HCT116 (cell line): ENCODE measurements at regions not wholly inside any gene's neighbourhood (a gene's known extent, or its start where the extent isn't known, plus 50 kb on each side); places are given as distances from the start of the nearest gene placed in this dataset.

Experiments
- ATAC-seq: fragments of 200-7000 bp; cut with Tn5 transposase; 2 replicates; pipeline ENCODE4 v1.9.1; 2020; ENCODE audit warnings: mild to moderate bottlenecking, moderate library complexity
- BruUV-seq: library from RNA; stranded (reverse); fragments of 400-500 nt; replicated peaks from 2 replicates; lab custom pipeline; 2021; lab: Mats Ljungman, UMichigan
- CTCF ChIA-PET: fragments of 300-600 bp; sonication (Branson Sonifier 250); formaldehyde crosslinking; loops from one replicate; lab custom pipeline; 2021; ENCODE audit warnings: antibody characterized with exemption; lab: Charles Lee
- POLR2A ChIA-PET: fragments of 300-600, 350-600 bp; sonication (Branson Sonifier 250); formaldehyde crosslinking; loops from one replicate; lab custom pipeline; 2021; ENCODE audit warnings: antibody characterized with exemption; lab: Charles Lee
- RAD21 ChIA-PET, 2 experiments: fragments of 300-600 bp; sonication (Branson Sonifier 250); formaldehyde crosslinking; loops; one replicate each; lab custom pipeline; 2023; ENCODE audit warnings: low total read pairs in 2 of 2; ENCODE audit not compliant: uncharacterized antibody in 2 of 2, unreplicated experiment in 2 of 2, low non-redundant PET in 1 of 2; lab: Charles Lee
- DNase-seq: peaks from one replicate; pipeline ENCODE4 v3.0.0-alpha.2; 2010; ENCODE audit warnings: low read depth, low spot score
- H2AFZ ChIP-seq: fragments of 200-600 bp; shearing (Covaris generic), sonication (generic); 2 replicates; pipeline ENCODE4 v1.6.1; 2017; ENCODE audit warnings: low read depth, mixed run types, mixed read lengths, antibody characterized with exemption, low read length; ENCODE audit not compliant: poor library complexity, severe bottlenecking
- H3K27ac ChIP-seq: 2 replicates; pipeline ENCODE4 v1.5.1; 2012; ENCODE audit warnings: low read depth, low read length
- H3K27me3 ChIP-seq: fragments of 200-600 bp; sonication (generic); 2 replicates; pipeline ENCODE4 v1.6.1; 2016; ENCODE audit warnings: mixed run types, low read length, mixed read lengths; ENCODE audit not compliant: insufficient read depth
- H3K36me3 ChIP-seq, 2 experiments: fragments of 200-500 bp in 1 of 2; fragments of 200-600 bp in 1 of 2; sonication (Bioruptor generic) in 1 of 2; sonication (generic) in 1 of 2; 2 replicates each; pipeline versions ENCODE4 v1.5.1 to v1.6.1; 2014 to 2016; ENCODE audit warnings: low read length in 2 of 2, inconsistent platforms in 1 of 2, mixed read lengths in 1 of 2, mixed run types in 1 of 2; ENCODE audit not compliant: insufficient read depth in 2 of 2, control insufficient read depth in 1 of 2
- H3K4me1 ChIP-seq, 2 experiments: fragments of 200-600 bp in 1 of 2; sonication (generic) in 1 of 2; 2 replicates each; pipeline versions ENCODE4 v1.5.1 to v1.6.1; 2012 to 2017; ENCODE audit warnings: low read length in 2 of 2, inconsistent platforms in 1 of 2, mild to moderate bottlenecking in 1 of 2, mixed read lengths in 1 of 2, mixed run types in 1 of 2, moderate library complexity in 1 of 2; ENCODE audit not compliant: insufficient read depth in 2 of 2, control insufficient read depth in 1 of 2
- H3K4me2 ChIP-seq: fragments of 200-600 bp; sonication (generic); 2 replicates; pipeline ENCODE4 v1.6.1; 2017; ENCODE audit warnings: mixed run types, low read length, mixed read lengths
- H3K4me3 ChIP-seq, 2 experiments: fragments of 200-600 bp in 1 of 2; sonication (generic) in 1 of 2; replicated peaks in 1 of 2; 2 replicates each; pipeline ENCODE4 v1.5.1; 2011 to 2016; ENCODE audit warnings: low read length in 2 of 2, control low read depth in 1 of 2, low read depth in 1 of 2, mild to moderate bottlenecking in 1 of 2, mixed read lengths in 1 of 2, mixed run types in 1 of 2
- H3K79me2 ChIP-seq: fragments of 200-600 bp; sonication (generic); 2 replicates; pipeline ENCODE4 v1.6.1; 2017; ENCODE audit warnings: mild to moderate bottlenecking, mixed run types, low read length, moderate library complexity, mixed read lengths; ENCODE audit not compliant: insufficient read depth
- H3K9ac ChIP-seq: fragments of 200-600 bp; sonication (generic); 2 replicates; pipeline ENCODE4 v1.6.1; 2016; ENCODE audit warnings: low read length, mixed read lengths
- H3K9me2 ChIP-seq: fragments of 200-600 bp; sonication (generic), shearing (Covaris generic); 2 replicates; pipeline ENCODE4 v1.6.1; 2017; ENCODE audit warnings: mixed run types, mild to moderate bottlenecking, moderate library complexity; ENCODE audit not compliant: insufficient read depth
- H3K9me3 ChIP-seq, 2 experiments: fragments of 200-500 bp in 1 of 2; fragments of 200-600 bp in 1 of 2; sonication (Bioruptor generic) in 1 of 2; sonication (generic) in 1 of 2; 2 replicates each; pipeline ENCODE4 v1.6.1; 2014 to 2017; ENCODE audit warnings: low read length in 2 of 2, mixed read lengths in 2 of 2, inconsistent platforms in 1 of 2, low read depth in 1 of 2, mild to moderate bottlenecking in 1 of 2, mixed run types in 1 of 2, moderate library complexity in 1 of 2; ENCODE audit not compliant: control insufficient read depth in 1 of 2, insufficient read depth in 1 of 2
- H4K20me1 ChIP-seq: fragments of 200-600 bp; sonication (generic), shearing (Covaris generic); 2 replicates; pipeline ENCODE4 v1.6.1; 2017; ENCODE audit warnings: mixed run types, mild to moderate bottlenecking, moderate library complexity; ENCODE audit not compliant: insufficient read depth
- EGR1 ChIP-seq: IDR thresholded peaks from 2 replicates; pipeline ENCODE4 v1.6.1; 2012; ENCODE audit warnings: low read depth
- ELF1 ChIP-seq: IDR thresholded peaks from 2 replicates; pipeline ENCODE4 v1.6.1; 2012; ENCODE audit warnings: low read depth, borderline replicate concordance
- EZH2 ChIP-seq: fragments of 200-600 bp; sonication (generic); IDR thresholded peaks from 2 replicates; pipeline ENCODE4 v1.6.1; 2017; ENCODE audit warnings: antibody characterized with exemption, mixed run types
- FOSL1 ChIP-seq: IDR thresholded peaks from 2 replicates; pipeline ENCODE4 v1.6.1; 2012; ENCODE audit warnings: low read depth
- JUND ChIP-seq: IDR thresholded peaks from 2 replicates; pipeline ENCODE4 v1.6.1; 2012
- POLR2AphosphoS5 ChIP-seq: IDR thresholded peaks from 2 replicates; pipeline ENCODE4 v1.6.1; 2011; ENCODE audit warnings: mild to moderate bottlenecking, low read depth, low read length, moderate library complexity
- RAD21 ChIP-seq: IDR thresholded peaks from 2 replicates; pipeline ENCODE4 v1.6.1; 2012; ENCODE audit warnings: low read depth, mild to moderate bottlenecking
- SP1 ChIP-seq: IDR thresholded peaks from 2 replicates; pipeline ENCODE4 v1.6.1; 2012; ENCODE audit warnings: low read depth
- SRF ChIP-seq: IDR thresholded peaks from 2 replicates; pipeline ENCODE4 v1.6.1; 2012; ENCODE audit warnings: low read depth
- TCF7L2 ChIP-seq: IDR thresholded peaks from 2 replicates; pipeline ENCODE4 v1.7.0; 2011; ENCODE audit warnings: borderline replicate concordance, inconsistent platforms; ENCODE audit not compliant: insufficient read depth, insufficient read length; ENCODE audit errors: extremely low read depth
- YY1 ChIP-seq: IDR thresholded peaks from 2 replicates; pipeline ENCODE4 v1.6.1; 2011; ENCODE audit warnings: low read length, low read depth, moderate library complexity, mild to moderate bottlenecking; ENCODE audit not compliant: insufficient replicate concordance; ENCODE audit errors: extremely low read depth
- ZFX ChIP-seq: fragments of 450-650 bp; IDR thresholded peaks from 2 replicates; pipeline ENCODE4 v1.6.1; 2017
- ZNF274 ChIP-seq: fragments of 200-500 bp; sonication (Bioruptor generic); IDR thresholded peaks from 2 replicates; pipeline ENCODE4 v1.6.1; 2014; ENCODE audit warnings: mild to moderate bottlenecking, low read depth, low read length, inconsistent platforms
- intact Hi-C: fragments of 100-400 bp; cut with micrococcal nuclease; formaldehyde crosslinking; loops from 2 replicates; pipeline ENCODE4 v1.10.0; 2022
- TF ChIP-seq, protein P1 (sequence below), 3 experiments: fragments of 200-600 bp in 1 of 3; sonication (generic) in 1 of 3; IDR thresholded peaks in 2 of 3; conservative IDR thresholded peaks in 1 of 3; 2 replicates each; pipeline ENCODE4 v1.5.1; 2012 to 2017; ENCODE audit warnings: low read depth in 2 of 3, low read length in 2 of 3, antibody characterized with exemption in 1 of 3, borderline replicate concordance in 1 of 3, control low read depth in 1 of 3, mild to moderate bottlenecking in 1 of 3, mixed read lengths in 1 of 3, mixed run types in 1 of 3, moderate library complexity in 1 of 3; ENCODE audit not compliant: insufficient read depth in 1 of 3
- TF ChIP-seq, protein P2 (sequence below): IDR thresholded peaks from 2 replicates; pipeline ENCODE4 v1.6.1; 2012
- TF ChIP-seq, protein P3 (sequence below): IDR thresholded peaks from 2 replicates; pipeline ENCODE4 v1.6.1; 2011; ENCODE audit warnings: mild to moderate bottlenecking, low read length, moderate library complexity; ENCODE audit not compliant: insufficient replicate concordance; ENCODE audit errors: extremely low read depth
- TF ChIP-seq, protein P4 (sequence below): IDR thresholded peaks from 2 replicates; pipeline ENCODE4 v1.6.1; 2012; ENCODE audit warnings: low read depth

DNA sequence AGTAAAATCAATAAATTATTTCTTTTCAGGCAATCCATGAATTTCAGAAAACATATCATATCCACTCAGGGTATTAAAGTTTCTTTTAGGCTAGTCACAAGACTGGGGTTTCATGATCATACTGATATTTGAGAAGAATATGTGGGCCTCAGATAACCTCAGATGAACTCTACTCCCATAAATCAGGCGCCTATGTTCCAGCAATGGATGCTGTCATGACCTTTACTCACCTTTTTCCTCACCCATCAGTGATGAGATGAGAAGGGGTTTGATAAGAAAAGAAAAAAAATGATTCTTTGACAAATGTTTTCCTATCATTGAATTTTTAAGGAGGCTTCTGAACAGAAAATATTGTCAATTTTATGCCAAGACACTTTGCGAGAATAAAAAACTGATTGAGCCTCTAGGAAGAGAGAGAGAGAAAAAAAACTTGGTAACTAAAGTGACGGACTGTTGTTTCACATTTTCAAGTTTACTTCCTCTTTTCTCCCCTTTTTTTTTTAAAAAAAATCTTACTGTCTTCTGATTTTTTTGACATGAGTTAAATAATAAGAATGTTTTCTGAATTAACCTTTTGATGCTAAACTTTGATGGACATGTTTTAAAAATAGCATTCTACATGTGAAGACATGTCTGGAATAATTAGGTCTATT lies 309.1 kb upstream of the MAP2 start:
- no peaks in the 10 kb centered on the region for H3K9me2 ChIP-seq
- no peak for ATAC-seq
- peaks cover 8% of the 10 kb centered on the region; the same call in 1 of the 2 replicates for H3K27me3 ChIP-seq
- ChIA-PET RAD21 (no interaction called here), CTCF (no interaction called here), POLR2A (no interaction called here)
- H4K20me1 ChIP-seq = no peaks in the 10 kb centered on the region
- no peaks in the 10 kb centered on the region for H3K36me3 ChIP-seq
- H3K79me2 ChIP-seq = no peaks in the 10 kb centered on the region
- no peak overlapping the region for H2AFZ ChIP-seq
- H3K9me3 ChIP-seq = no peaks in the 10 kb centered on the region
- intact Hi-C loops = no loop called here
- H3K27ac ChIP-seq = no peak overlapping the region
- TF ChIP-seq, protein P1, sequence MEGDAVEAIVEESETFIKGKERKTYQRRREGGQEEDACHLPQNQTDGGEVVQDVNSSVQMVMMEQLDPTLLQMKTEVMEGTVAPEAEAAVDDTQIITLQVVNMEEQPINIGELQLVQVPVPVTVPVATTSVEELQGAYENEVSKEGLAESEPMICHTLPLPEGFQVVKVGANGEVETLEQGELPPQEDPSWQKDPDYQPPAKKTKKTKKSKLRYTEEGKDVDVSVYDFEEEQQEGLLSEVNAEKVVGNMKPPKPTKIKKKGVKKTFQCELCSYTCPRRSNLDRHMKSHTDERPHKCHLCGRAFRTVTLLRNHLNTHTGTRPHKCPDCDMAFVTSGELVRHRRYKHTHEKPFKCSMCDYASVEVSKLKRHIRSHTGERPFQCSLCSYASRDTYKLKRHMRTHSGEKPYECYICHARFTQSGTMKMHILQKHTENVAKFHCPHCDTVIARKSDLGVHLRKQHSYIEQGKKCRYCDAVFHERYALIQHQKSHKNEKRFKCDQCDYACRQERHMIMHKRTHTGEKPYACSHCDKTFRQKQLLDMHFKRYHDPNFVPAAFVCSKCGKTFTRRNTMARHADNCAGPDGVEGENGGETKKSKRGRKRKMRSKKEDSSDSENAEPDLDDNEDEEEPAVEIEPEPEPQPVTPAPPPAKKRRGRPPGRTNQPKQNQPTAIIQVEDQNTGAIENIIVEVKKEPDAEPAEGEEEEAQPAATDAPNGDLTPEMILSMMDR (IDR thresholded peaks at IDR 0.05 in 2 of 3, conservative IDR thresholded peaks at IDR 0.05 in 1 of 3; ENCODE audit: borderline replicate concordance in 1 of 3, insufficient read depth in 1 of 3, low read depth in 2 of 3, low read length in 2 of 3) = no peak
- no peak for TF ChIP-seq JUND
- TF ChIP-seq YY1 = no peak
- no peak for TF ChIP-seq EGR1
- TF ChIP-seq EZH2 = no peak
- no peak for TF ChIP-seq FOSL1
- TF ChIP-seq ZNF274 = no peak
- TF ChIP-seq TCF7L2 = no peak
- no peak for TF ChIP-seq ZFX
- TF ChIP-seq, protein P2, sequence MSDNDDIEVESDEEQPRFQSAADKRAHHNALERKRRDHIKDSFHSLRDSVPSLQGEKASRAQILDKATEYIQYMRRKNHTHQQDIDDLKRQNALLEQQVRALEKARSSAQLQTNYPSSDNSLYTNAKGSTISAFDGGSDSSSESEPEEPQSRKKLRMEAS = no peak
- no peak for TF ChIP-seq ELF1
- TF ChIP-seq, protein P3, sequence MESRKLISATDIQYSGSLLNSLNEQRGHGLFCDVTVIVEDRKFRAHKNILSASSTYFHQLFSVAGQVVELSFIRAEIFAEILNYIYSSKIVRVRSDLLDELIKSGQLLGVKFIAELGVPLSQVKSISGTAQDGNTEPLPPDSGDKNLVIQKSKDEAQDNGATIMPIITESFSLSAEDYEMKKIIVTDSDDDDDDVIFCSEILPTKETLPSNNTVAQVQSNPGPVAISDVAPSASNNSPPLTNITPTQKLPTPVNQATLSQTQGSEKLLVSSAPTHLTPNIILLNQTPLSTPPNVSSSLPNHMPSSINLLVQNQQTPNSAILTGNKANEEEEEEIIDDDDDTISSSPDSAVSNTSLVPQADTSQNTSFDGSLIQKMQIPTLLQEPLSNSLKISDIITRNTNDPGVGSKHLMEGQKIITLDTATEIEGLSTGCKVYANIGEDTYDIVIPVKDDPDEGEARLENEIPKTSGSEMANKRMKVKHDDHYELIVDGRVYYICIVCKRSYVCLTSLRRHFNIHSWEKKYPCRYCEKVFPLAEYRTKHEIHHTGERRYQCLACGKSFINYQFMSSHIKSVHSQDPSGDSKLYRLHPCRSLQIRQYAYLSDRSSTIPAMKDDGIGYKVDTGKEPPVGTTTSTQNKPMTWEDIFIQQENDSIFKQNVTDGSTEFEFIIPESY = no peak
- no peak for TF ChIP-seq POLR2AphosphoS5
- no peak for TF ChIP-seq SP1
- TF ChIP-seq RAD21 = no peak
- no peak for TF ChIP-seq SRF
- TF ChIP-seq, protein P4, sequence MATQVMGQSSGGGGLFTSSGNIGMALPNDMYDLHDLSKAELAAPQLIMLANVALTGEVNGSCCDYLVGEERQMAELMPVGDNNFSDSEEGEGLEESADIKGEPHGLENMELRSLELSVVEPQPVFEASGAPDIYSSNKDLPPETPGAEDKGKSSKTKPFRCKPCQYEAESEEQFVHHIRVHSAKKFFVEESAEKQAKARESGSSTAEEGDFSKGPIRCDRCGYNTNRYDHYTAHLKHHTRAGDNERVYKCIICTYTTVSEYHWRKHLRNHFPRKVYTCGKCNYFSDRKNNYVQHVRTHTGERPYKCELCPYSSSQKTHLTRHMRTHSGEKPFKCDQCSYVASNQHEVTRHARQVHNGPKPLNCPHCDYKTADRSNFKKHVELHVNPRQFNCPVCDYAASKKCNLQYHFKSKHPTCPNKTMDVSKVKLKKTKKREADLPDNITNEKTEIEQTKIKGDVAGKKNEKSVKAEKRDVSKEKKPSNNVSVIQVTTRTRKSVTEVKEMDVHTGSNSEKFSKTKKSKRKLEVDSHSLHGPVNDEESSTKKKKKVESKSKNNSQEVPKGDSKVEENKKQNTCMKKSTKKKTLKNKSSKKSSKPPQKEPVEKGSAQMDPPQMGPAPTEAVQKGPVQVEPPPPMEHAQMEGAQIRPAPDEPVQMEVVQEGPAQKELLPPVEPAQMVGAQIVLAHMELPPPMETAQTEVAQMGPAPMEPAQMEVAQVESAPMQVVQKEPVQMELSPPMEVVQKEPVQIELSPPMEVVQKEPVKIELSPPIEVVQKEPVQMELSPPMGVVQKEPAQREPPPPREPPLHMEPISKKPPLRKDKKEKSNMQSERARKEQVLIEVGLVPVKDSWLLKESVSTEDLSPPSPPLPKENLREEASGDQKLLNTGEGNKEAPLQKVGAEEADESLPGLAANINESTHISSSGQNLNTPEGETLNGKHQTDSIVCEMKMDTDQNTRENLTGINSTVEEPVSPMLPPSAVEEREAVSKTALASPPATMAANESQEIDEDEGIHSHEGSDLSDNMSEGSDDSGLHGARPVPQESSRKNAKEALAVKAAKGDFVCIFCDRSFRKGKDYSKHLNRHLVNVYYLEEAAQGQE = no peak
- no TSS peak for BruUV-seq
- no peak overlapping the region for H3K4me2 ChIP-seq
- DNase-seq = no peak
- no peak overlapping the region for H3K9ac ChIP-seq
- no peaks in the 10 kb centered on the region for H3K4me1 ChIP-seq
- H3K4me3 ChIP-seq = no peak overlapping the region
